HG03097 (cell line): ENCODE measurements at regions not wholly inside any gene's neighbourhood (a gene's known extent, or its start where the extent isn't known, plus 50 kb on each side); places are given as distances from the start of the nearest gene placed in this dataset.
"Not testable (repeated sequence)": the region's sequence is repeated elsewhere in the genome, so short reads cannot be mapped to it uniquely, and the experiment has no call there.

ENCODE experiments used
- ATAC-seq: cut with Tn5 transposase; IDR thresholded peaks from one replicate; pipeline ENCODE4 v1.9.1; 2021; ENCODE audit not compliant: unreplicated experiment, low FRiP score

DNA sequence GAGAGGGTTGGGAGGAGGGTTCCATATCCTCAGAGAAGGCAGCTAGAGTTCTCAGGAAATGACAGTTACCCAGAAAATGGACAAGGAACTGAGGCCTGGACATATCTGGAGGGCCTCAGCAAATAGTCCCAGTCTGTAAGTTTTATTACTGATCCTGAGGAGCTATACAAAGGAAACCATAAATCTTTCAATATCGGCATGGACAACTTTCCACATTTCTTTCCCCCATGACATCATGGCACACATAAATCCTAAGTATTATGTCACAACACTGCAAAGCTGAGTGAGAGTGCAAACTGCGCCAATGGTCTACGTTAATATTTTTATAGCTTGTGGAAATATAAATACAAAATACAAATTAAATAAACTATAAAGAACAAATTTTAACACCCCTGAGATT is 1356.2 kb upstream of the C9orf72 start:
- ATAC-seq: no peak

DNA sequence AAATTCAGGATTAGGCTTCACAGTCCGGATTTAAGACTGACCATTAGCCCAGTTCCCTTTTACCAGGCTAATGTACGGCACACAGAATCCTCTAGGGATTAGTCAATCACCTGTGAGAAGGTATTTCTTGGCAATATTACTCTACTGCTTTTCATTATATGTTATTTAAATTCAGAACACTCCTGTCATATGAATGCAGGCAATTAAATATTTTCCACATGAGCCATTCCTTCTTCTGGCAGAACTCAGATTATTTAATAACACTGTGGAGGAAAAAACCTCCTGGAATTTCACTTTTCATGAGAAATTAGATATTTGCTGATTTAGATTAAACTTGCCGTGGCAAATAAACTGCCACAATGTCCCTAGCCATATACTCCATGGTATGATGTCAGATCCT is 1357.5 kb upstream of the C9orf72 start:
- no peak for ATAC-seq

DNA sequence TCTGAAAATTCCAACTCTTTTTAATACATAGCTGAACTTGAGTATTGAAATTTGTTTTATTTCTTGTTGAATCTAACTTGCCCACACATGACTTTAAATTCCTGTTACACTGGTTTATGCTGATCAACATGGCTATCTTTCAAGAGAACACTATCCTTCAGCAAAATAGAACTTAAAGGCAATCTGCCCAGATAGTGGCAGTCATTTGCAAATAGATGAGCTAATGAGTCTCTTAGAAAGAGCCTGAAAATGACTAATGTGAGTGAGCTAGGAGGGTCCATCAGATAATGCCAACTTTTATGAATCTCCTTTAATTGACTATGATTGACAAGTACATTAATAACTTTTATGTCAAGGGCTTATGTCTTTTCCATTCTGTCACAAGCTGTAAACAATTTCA is 1360.8 kb upstream of the C9orf72 start:
- no peak for ATAC-seq

- no peak for ATAC-seq
Measured at GRCh38 chr9:28938981-28939380, 1365.7 kb upstream of the C9orf72 start.

DNA sequence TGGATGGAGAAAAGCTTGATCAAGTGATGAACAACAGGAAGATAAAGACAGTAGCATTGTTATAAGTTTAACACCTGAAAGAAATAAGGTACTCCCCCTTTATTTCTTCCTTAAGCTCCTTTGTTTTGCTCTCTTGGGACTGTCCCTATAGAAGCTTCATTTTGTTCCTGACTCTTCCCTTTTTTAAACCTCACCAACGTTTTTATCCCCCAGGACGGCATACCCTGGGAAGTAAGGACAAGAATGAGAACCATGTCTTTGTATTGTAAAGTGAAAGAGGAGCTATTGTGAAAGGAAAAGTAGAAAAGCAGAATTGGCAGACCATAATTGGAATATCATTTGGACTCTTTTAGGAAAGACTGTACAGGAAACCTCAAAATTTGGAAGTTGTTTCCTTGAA is 1368.6 kb upstream of the C9orf72 start:
- no peak for ATAC-seq

- no peak for ATAC-seq
Measured at GRCh38 chr9:28942941-28943340, 1369.7 kb upstream of the C9orf72 start.

GRCh38 chr9:28946648-28947047 is 1373.4 kb upstream of the C9orf72 start:
- ATAC-seq: no peak

- no peak for ATAC-seq
Measured at GRCh38 chr9:28951945-28952344, 1378.7 kb upstream of the C9orf72 start.

GRCh38 chr9:28956116-28956880 is 1383.0 kb upstream of the C9orf72 start:
- no peak for ATAC-seq

DNA sequence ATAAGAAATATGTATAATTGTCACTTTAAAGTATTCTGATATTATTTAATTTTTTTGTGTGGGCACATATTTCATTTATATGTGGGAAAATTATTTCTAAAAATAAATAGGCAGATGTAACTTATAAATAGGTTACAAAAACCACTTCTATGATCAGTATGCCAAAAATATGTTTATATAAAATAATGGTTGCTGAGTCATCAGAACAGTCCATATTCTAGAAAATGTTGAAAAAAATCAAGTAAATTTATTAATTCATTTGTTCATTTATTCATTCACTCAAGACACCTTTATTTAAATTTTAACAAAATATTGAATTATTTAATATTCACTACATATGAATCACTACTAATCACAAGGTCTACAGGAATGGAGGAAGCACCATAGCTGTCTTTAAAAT is 1387.3 kb upstream of the C9orf72 start:
- no peak for ATAC-seq

DNA sequence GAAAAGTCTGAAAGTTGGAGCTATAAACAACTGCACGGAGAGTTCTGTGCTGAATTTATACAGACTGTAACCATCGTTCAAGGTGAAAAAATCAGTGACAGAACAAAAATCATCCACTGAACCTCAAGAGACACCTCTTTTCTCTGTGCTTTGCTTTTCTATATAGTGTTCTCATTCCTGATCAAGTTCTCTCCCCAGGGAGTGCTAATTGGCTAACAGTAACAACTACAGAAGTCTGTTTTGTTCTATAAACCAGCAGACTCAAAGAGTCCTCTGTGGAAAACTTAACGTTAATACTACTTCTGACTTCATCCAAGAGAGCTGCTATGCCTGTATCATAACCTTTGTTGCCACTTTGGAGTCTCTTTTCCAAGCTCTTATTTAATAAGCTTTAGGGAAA is 1388.3 kb upstream of the C9orf72 start:
- ATAC-seq: no peak

- ATAC-seq: no peak
Measured at GRCh38 chr9:28967226-28967625, 1393.9 kb upstream of the C9orf72 start.

- ATAC-seq: no peak
Measured at GRCh38 chr9:28970241-28970654, 1397.0 kb upstream of the C9orf72 start.

- no peak for ATAC-seq
Measured at GRCh38 chr9:28971881-28972280, 1398.6 kb upstream of the C9orf72 start.

DNA sequence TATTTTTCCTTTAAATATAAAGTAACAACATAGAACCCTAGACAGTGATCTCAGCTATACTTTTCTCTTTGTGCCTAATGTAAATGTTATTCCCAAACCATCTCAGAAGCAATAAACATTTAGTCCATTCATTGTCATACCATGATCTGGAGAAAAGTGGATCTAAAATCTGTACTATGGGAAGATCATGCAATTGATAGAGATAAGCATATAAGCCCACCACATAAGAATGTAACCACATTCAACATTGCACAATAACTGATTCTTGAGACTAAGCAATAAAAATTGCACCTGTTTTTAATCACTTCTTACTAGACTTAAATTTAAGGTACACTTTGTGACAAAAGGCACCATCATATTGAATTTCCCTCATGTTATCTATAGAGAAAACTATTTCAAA is 1403.0 kb upstream of the C9orf72 start:
- no peak for ATAC-seq

- ATAC-seq: no peak
Measured at GRCh38 chr9:28976684-28977083, 1403.4 kb upstream of the C9orf72 start.

DNA sequence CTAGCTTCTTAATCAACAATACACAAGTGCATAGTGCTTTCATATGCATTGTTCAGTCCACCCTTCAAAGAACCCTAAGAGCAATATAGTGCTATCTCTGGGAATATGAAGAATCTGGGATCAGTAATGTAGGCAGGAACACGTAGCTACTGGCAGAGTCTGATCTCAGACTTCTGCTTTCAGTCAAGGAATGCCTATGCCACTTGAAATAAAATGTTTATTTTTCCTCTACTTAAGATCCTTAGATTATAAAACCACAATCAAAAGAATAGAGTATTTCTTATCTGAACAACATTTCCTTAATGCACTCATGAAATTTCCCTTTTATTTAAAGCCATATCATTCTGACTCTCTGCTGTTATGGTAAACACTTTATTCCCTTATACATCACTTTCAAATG is 1407.8 kb upstream of the C9orf72 start:
- no peak for ATAC-seq

DNA sequence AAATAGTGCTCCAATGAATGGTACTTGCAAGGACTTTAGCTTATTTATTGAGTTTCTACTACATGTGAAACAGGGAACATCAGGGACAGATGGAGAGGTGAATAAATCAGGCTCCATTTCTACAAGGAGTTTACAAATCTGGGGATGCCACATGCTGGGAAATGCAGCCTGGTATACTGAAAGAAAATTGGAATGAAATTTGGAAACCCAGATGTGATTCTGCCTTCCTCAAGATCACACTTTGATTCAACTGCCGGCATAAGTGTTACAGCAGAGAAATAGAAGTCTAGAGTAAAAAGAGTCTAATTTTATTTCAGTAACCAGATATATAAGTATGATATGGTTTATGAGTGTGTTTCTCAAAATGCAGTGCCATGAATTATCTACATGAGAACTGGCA is 1408.4 kb upstream of the C9orf72 start:
- no peak for ATAC-seq

GRCh38 chr9:28984016-28984415 is 1410.7 kb upstream of the C9orf72 start:
- ATAC-seq: no peak

- ATAC-seq: not testable (repeated sequence)
Measured at GRCh38 chr9:28990009-28990408, 1416.7 kb upstream of the C9orf72 start.

GRCh38 chr9:28999057-28999456 is 1425.8 kb upstream of the C9orf72 start:
- ATAC-seq: no peak

DNA sequence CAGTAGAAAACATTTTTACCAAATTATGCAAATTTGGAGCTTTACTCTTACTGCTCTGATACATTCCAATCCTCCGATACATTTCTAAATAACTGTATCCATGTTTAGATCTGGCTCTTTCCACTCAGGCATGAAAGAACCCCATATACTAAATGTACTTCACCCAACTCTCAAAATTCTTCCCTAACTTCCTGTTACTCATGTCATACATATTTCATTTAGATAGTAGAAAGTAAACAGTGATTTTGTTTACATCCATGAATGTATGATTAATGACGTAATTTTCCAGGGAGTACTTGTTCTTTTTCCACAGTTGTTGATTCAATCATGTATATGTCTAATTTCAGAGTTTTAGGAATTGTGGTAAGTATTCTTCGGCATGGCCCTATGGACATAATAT is 1426.5 kb upstream of the C9orf72 start:
- ATAC-seq: no peak

DNA sequence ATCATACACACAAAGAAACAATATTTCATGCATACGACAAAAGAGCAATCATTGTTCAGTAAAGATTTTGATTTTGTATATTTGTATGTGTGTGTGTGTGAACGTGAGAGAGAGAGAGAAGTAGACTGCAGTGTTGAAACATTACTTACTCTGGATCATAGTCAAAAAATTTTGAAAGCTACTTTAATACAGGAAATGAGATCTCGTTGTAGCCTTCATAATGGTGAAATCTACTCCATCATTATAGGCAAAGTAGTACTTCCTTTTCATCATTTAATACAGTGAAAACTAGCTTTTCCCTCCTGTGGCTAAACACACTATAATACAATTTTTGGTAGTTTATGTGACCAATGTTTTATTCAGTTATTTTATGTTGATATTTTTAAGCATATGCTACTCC is 1427.7 kb upstream of the C9orf72 start:
- ATAC-seq: no peak
